Esophagus muscularis mucosa (tissue), 4 donors: ENCODE measurements at regions not wholly inside any gene's neighbourhood (a gene's known extent, or its start where the extent isn't known, plus 50 kb on each side); places are given as distances from the start of the nearest gene placed in this dataset.

Source experiments
- DNase-seq: peaks from one replicate; pipeline ENCODE4 v3.0.0-alpha.2; 2017; ENCODE audit errors: extremely low spot score
- H3K27ac ChIP-seq, 4 donors: fragments of 200-600 bp; sonication (generic); replicated peaks in 1 of 4; 1 replicate in 3 of 4; 2 replicates in 1 of 4; pipeline ENCODE4 v1.5.1; 2016 to 2019; ENCODE audit warnings: mild to moderate bottlenecking in 1 of 4
- H3K27me3 ChIP-seq, 4 donors: fragments of 200-600 bp; sonication (generic); one replicate each; pipeline versions ENCODE4 v1.5.1 to v1.6.0; 2016 to 2019
- H3K36me3 ChIP-seq, 4 donors: fragments of 200-600 bp; sonication (generic); one replicate each; pipeline ENCODE4 v1.5.1; 2016 to 2019
- H3K4me1 ChIP-seq, 4 donors: fragments of 200-600 bp; sonication (generic); one replicate each; pipeline ENCODE4 v1.5.1; 2016 to 2019
- H3K4me3 ChIP-seq, 4 donors: fragments of 200-600 bp; sonication (generic); 1 replicate in 2 of 4; 2 replicates in 2 of 4; pipeline ENCODE4 v1.5.1; 2016 to 2019; ENCODE audit warnings: mild to moderate bottlenecking in 4 of 4, moderate library complexity in 1 of 4
- H3K9me3 ChIP-seq, 4 donors: fragments of 200-600 bp; sonication (generic); 1 replicate in 3 of 4; 2 replicates in 1 of 4; pipeline ENCODE4 v1.5.1; 2016 to 2019
- CTCF ChIP-seq, 3 experiments: fragments of 200-600 bp in 2 of 3; fragments of 450-650 bp in 1 of 3; sonication (generic) in 2 of 3; IDR thresholded peaks; one replicate each; pipeline ENCODE4 v1.5.1; 2017 to 2019; ENCODE audit warnings: antibody characterized with exemption in 3 of 3, mild to moderate bottlenecking in 2 of 3, moderate library complexity in 1 of 3
- EP300 ChIP-seq: sonication (generic); formaldehyde crosslinking; IDR thresholded peaks from one replicate; pipeline ENCODE4 v1.6.1; 2017; ENCODE audit warnings: antibody characterized with exemption
- POLR2A ChIP-seq: fragments of 450-650 bp; IDR thresholded peaks from one replicate; pipeline ENCODE4 v1.6.1; 2017; ENCODE audit warnings: antibody characterized with exemption, moderate library complexity, mild to moderate bottlenecking, low read depth
- POLR2AphosphoS5 ChIP-seq, 2 donors: sonication (generic); formaldehyde crosslinking; IDR thresholded peaks; one replicate each; pipeline ENCODE4 v1.6.1; 2017; ENCODE audit warnings: antibody characterized with exemption in 2 of 2
- WGBS: methylation state at CpG from one replicate; pipeline ENCODE4 v1.1.5; 2018; 5-methylcytosine and 5-hydroxymethylcytosine counted together
- intact Hi-C: fragments of 100-400 bp; cut with DNase I; formaldehyde crosslinking; loops from one replicate; pipeline ENCODE4 v1.15.1; 2023

GRCh38 chr2:21404827-21405625 is 281.3 kb downstream of the TDRD15 start:
- DNase-seq = no peak
- no peaks in the 10 kb centered on the region for H3K4me1 ChIP-seq
- no peak overlapping the region for H3K4me3 ChIP-seq
- 82% methylated on average over 7 of the region's 7 CpGs for WGBS
- no peak for TF ChIP-seq EP300
- no peak for TF ChIP-seq POLR2AphosphoS5 (IDR thresholded peaks at IDR 0.05)
- TF ChIP-seq POLR2A = no peak
- TF ChIP-seq CTCF (IDR thresholded peaks at IDR 0.05) = no peak
- H3K27me3 ChIP-seq = no peaks in the 10 kb centered on the region
- no peaks in the 10 kb centered on the region for H3K9me3 ChIP-seq
- intact Hi-C loops = no loop called here
- H3K36me3 ChIP-seq = no peaks in the 10 kb centered on the region
- no peak overlapping the region for H3K27ac ChIP-seq

- Histone ChIP-seq H3K36me3 (no peaks in the 10 kb centered on the region), H3K27ac (no peak overlapping the region), H3K9me3 (no peaks in the 10 kb centered on the region), H3K4me3 (no peak overlapping the region), H3K27me3 (no peaks in the 10 kb centered on the region), H3K4me1 (no peaks in the 10 kb centered on the region)
- no peak for TF ChIP-seq POLR2AphosphoS5 (IDR thresholded peaks at IDR 0.05)
- TF ChIP-seq EP300 = no peak
- no peak for TF ChIP-seq CTCF (IDR thresholded peaks at IDR 0.05)
- no peak for TF ChIP-seq POLR2A
- no peak for DNase-seq
- WGBS = 94% methylated on average over 1 of the region's 1 CpG
- intact Hi-C loops = no loop called here
Measured at GRCh38 chr2:21406386-21406785, 282.6 kb downstream of the TDRD15 start.

DNA sequence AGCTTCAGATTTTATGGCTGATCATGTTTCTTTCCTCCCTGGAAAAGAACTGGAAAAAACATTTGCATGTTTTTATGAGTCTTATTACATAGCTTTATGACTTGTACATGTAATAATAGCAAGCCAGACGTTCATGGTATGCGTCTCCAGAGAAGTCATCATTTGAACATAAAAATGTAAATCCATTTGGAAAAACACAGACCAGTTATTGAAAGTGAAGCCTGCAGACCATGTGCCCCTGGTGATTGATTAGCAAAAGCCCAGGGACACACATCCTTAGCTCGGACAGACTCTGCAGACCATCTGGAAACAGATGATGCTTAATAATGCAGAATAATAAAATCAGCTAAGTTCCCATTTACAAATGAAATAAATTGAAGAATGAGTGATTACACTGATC is 283.1 kb downstream of the TDRD15 start:
- intact Hi-C loops = no loop called here
- TF ChIP-seq EP300 (no peak), POLR2A (no peak), CTCF (IDR thresholded peaks at IDR 0.05) (no peak), POLR2AphosphoS5 (IDR thresholded peaks at IDR 0.05) (no peak)
- H3K4me3 ChIP-seq = no peak overlapping the region

GRCh38 chr2:21407851-21408250 is 284.1 kb downstream of the TDRD15 start:
- no peaks in the 10 kb centered on the region for H3K4me1 ChIP-seq
- TF ChIP-seq EP300 (no peak), POLR2AphosphoS5 (IDR thresholded peaks at IDR 0.05) (no peak), POLR2A (no peak), CTCF (IDR thresholded peaks at IDR 0.05) (no peak)
- 64% methylated on average over 1 of the region's 1 CpG for WGBS
- no peaks in the 10 kb centered on the region for H3K9me3 ChIP-seq
- DNase-seq = no peak
- H3K4me3 ChIP-seq = no peak overlapping the region
- no peaks in the 10 kb centered on the region for H3K27me3 ChIP-seq
- no peak overlapping the region for H3K27ac ChIP-seq
- intact Hi-C loops = no loop called here
- no peaks in the 10 kb centered on the region for H3K36me3 ChIP-seq

More for the DNA sequence above, 283.1 kb downstream of the TDRD15 start:
- DNase-seq = no peak
- Histone ChIP-seq H3K4me1 (no peaks in the 10 kb centered on the region), H3K36me3 (no peaks in the 10 kb centered on the region), H3K27ac (no peak overlapping the region), H3K27me3 (no peaks in the 10 kb centered on the region), H3K9me3 (no peaks in the 10 kb centered on the region)
- WGBS = 43% methylated on average over 3 of the region's 3 CpGs

DNA sequence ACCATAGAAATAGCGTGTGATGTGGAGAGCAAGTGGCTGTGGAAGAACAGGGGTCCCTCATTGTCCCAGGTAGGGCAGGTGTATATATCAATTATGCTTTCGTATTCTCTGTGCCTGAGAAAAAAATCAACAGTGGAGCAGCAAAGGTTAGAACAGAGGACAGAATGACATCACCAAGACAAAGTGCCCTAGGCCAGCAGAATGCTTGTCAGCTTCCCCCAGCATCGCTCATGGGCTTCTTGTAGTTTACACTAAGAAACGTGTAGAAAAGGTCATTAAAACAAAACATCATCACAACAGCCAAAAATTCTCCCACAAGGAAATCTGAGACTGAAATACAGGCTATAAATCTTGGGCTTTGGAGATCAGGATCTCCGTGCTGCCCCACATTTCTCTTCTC is 288.0 kb downstream of the TDRD15 start:
- H3K27me3 ChIP-seq = no peaks in the 10 kb centered on the region
- 48% methylated on average over 5 of the region's 5 CpGs for WGBS
- H3K27ac ChIP-seq = no peak overlapping the region
- H3K4me1 ChIP-seq = no peaks in the 10 kb centered on the region
- H3K9me3 ChIP-seq = no peaks in the 10 kb centered on the region
- no peak for DNase-seq
- no peak overlapping the region for H3K4me3 ChIP-seq
- H3K36me3 ChIP-seq = no peaks in the 10 kb centered on the region
- intact Hi-C loops = no loop called here
- TF ChIP-seq CTCF (IDR thresholded peaks at IDR 0.05) (no peak), POLR2AphosphoS5 (IDR thresholded peaks at IDR 0.05) (no peak), EP300 (no peak)
